Type B pancreatic cell (in vitro differentiated cells): ENCODE measurements at regions not wholly inside any gene's neighbourhood (a gene's known extent, or its start where the extent isn't known, plus 50 kb on each side); places are given as distances from the start of the nearest gene placed in this dataset.

Experiments used
- DNase-seq: peaks from one replicate; pipeline ENCODE4 v3.0.0; 2021; ENCODE audit warnings: mixed read lengths; ENCODE audit not compliant: unreplicated experiment; ENCODE audit errors: extremely low spot score
- H3K27ac Mint-ChIP-seq: 2 replicates; pipeline ENCODE4 v1.8.0; 2021; ENCODE audit warnings: mild to moderate bottlenecking, mixed read lengths
- H3K27me3 Mint-ChIP-seq: 2 replicates; pipeline ENCODE4 v1.8.0; 2021; ENCODE audit warnings: mixed read lengths
- H3K36me3 Mint-ChIP-seq: 2 replicates; pipeline ENCODE4 v1.8.0; 2021; ENCODE audit warnings: mixed read lengths
- H3K4me1 Mint-ChIP-seq: one replicate; pipeline ENCODE4 v1.8.0; 2021; ENCODE audit warnings: mixed read lengths; ENCODE audit not compliant: unreplicated experiment
- H3K4me3 Mint-ChIP-seq: 2 replicates; pipeline ENCODE4 v1.8.0; 2021; ENCODE audit warnings: mild to moderate bottlenecking, mixed read lengths
- H3K9me3 Mint-ChIP-seq: 2 replicates; pipeline ENCODE4 v1.8.0; 2021; ENCODE audit warnings: mixed read lengths
- TF ChIP-seq, protein P1 (sequence below): fragments of 200-600 bp; sonication (generic); conservative IDR thresholded peaks from 2 replicates; pipeline ENCODE4 v1.5.0; 2021; ENCODE audit warnings: antibody characterized with exemption, mild to moderate bottlenecking

DNA sequence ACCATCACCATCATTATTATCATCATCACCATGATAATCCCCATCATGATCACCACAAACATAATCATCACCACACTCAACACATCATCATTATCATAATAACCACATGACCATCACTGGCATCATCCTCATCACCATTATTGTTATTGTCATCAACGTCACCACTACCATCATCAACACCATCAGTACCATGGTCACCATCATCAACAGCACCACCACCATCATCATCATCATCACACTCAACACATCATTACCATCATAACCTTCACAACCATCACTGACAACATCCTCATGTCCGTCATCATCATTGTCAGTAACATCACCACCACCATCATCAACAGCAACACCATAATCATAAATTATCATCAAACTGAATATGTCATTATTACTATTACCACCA lies 73.2 kb downstream of the MBD3L1 start:
- Mint-ChIP-seq H3K4me1 (no peaks in the 10 kb centered on the region), H3K27me3 (no peaks in the 10 kb centered on the region), H3K27ac (no peak overlapping the region), H3K4me3 (no peak overlapping the region), H3K36me3 (peaks cover 3% of the 10 kb centered on the region), H3K9me3 (no peaks in the 10 kb centered on the region)
- TF ChIP-seq, protein P1, sequence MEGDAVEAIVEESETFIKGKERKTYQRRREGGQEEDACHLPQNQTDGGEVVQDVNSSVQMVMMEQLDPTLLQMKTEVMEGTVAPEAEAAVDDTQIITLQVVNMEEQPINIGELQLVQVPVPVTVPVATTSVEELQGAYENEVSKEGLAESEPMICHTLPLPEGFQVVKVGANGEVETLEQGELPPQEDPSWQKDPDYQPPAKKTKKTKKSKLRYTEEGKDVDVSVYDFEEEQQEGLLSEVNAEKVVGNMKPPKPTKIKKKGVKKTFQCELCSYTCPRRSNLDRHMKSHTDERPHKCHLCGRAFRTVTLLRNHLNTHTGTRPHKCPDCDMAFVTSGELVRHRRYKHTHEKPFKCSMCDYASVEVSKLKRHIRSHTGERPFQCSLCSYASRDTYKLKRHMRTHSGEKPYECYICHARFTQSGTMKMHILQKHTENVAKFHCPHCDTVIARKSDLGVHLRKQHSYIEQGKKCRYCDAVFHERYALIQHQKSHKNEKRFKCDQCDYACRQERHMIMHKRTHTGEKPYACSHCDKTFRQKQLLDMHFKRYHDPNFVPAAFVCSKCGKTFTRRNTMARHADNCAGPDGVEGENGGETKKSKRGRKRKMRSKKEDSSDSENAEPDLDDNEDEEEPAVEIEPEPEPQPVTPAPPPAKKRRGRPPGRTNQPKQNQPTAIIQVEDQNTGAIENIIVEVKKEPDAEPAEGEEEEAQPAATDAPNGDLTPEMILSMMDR, result no peak
- DNase-seq, result no peak

DNA sequence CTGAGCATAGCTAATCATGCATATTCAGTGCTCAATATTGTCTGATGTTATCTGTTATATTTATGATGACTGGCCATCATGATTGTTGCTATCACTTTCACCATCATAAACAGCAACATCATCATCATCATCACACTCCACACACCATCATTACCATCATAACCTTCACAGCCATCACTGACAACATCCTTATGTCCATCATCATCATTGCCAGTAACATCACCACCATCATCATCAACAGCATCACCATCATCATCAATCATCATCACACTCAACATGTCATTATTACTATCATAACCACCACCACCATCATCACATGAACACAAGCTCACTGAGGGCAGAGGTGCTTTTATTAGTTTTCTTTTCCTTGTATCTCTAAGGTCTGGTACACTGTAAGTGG lies 75.9 kb downstream of the MBD3L1 start:
- peaks cover 3% of the 10 kb centered on the region for H3K36me3 Mint-ChIP-seq
- no peak for DNase-seq
- no peaks in the 10 kb centered on the region for H3K27me3 Mint-ChIP-seq
- no peaks in the 10 kb centered on the region for H3K9me3 Mint-ChIP-seq
- H3K4me3 Mint-ChIP-seq, result no peak overlapping the region
- H3K27ac Mint-ChIP-seq, result no peak overlapping the region
- TF ChIP-seq, protein P1, result no peak
- no peaks in the 10 kb centered on the region for H3K4me1 Mint-ChIP-seq

DNA sequence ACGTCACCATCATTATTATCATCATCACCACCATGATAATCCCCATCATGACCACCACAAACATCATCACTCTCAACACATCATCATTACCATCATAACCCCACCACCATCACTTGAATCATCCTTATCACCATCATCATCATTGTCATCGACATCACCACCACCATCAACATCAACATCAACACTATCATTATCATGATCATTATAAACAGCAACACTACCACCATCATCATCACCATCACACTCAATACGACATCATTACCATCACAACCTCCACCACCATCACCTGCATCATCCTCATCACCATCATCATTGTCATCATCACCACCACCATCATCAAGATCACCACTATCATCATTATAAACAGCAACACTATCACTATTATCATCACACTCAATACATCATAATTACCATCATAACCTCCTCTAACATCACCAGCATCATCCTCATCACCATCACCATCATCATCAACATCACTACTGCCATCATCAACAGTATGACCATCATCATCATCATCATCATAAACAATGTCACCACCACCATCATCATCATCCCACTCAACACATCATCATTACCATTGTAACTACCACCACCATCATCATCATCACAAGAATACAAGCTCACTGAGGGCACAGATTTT lies 78.7 kb downstream of the MBD3L1 start:
- Mint-ChIP-seq H3K27ac (no peak overlapping the region), H3K9me3 (no peaks in the 10 kb centered on the region), H3K36me3 (peaks cover 6% of the 10 kb centered on the region), H3K27me3 (no peaks in the 10 kb centered on the region), H3K4me1 (no peaks in the 10 kb centered on the region), H3K4me3 (no peak overlapping the region)
- DNase-seq, result no peak
- TF ChIP-seq, protein P1, result no peak

DNA sequence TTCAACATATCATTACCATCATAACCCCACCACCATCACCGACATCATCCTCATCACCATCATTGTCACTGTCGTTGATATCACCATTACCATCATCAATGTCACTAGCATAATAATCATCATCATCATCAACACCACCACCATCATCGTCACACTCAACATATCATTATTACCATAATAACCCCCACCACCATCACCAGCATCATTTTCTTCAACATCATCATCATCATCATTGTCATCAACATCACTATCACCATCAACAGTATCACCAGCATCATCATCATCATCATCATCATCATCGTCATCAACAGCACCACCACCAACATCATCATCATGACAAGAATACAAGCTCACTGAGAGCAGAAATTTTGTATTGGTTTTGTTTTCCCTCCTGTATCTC lies 83.8 kb downstream of the MBD3L1 start:
- Mint-ChIP-seq H3K27me3 (no peaks in the 10 kb centered on the region), H3K9me3 (no peaks in the 10 kb centered on the region), H3K4me1 (no peaks in the 10 kb centered on the region), H3K4me3 (no peak overlapping the region), H3K36me3 (peaks cover 3% of the 10 kb centered on the region), H3K27ac (no peak overlapping the region)
- TF ChIP-seq, protein P1, result no peak
- no peak for DNase-seq

DNA sequence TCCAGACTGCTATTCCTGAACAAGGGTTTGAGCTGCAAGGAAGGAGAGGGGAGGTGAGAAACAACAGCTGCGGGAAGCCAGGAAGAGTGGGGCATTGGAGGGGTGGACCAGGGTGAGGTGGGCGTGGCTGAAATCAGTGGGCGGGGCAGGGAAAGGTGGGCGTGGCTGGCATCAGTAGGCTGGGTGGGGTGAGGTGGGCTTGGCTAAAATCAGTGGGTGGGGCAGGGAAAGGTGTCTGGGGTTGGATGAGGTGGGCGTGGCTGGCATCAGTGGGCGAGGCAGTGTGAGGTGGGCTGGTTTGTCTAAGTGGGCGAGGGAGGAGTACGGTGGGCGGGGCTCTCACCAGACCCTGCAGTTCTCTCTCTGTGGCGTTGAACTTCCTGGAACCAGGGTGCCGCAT lies 87.6 kb downstream of the MUC16 start:
- Mint-ChIP-seq H3K9me3 (peaks cover 8% of the 10 kb centered on the region), H3K27ac (peak overlapping the region; percentile 71), H3K4me3 (no peak overlapping the region), H3K36me3 (peaks cover 21% of the 10 kb centered on the region), H3K27me3 (no peaks in the 10 kb centered on the region), H3K4me1 (no peaks in the 10 kb centered on the region)
- no peak for DNase-seq
- TF ChIP-seq, protein P1, result no peak

DNA sequence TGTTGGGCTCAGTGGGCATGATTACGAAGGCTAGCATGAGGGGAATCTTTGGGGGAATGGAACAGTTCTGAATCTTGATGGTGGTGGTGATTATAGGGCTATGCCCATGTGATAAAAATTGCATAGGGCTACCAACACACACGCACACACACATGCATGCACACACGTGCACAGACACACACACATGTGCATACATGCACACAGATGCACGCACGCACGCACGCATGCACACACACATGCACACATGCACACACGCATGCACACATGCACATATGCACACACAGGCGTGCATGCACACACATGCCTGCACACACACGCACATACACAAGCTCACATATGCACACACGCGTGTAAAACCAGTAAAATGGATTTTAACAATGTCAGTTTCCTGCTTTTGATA lies 85.9 kb downstream of the MUC16 start:
- no peaks in the 10 kb centered on the region for H3K4me1 Mint-ChIP-seq
- TF ChIP-seq, protein P1, result no peak
- no peaks in the 10 kb centered on the region for H3K27me3 Mint-ChIP-seq
- H3K4me3 Mint-ChIP-seq, result no peak overlapping the region
- H3K9me3 Mint-ChIP-seq, result peaks cover 8% of the 10 kb centered on the region
- H3K36me3 Mint-ChIP-seq, result peaks cover 35% of the 10 kb centered on the region
- DNase-seq, result no peak
- no peak overlapping the region for H3K27ac Mint-ChIP-seq
